H1 (cell line): ENCODE measurements at regions not wholly inside any gene's neighbourhood (a gene's known extent, or its start where the extent isn't known, plus 50 kb on each side); places are given as distances from the start of the nearest gene placed in this dataset.

Source experiments
- GTF2F1 ChIP-seq: IDR thresholded peaks from 2 replicates; pipeline ENCODE4 v1.6.1; 2012; ENCODE audit warnings: low read depth, low read length, improper control_type of control experiment, borderline replicate concordance
- JUND ChIP-seq: IDR thresholded peaks from 2 replicates; pipeline ENCODE4 v1.6.1; 2011; ENCODE audit warnings: mild to moderate bottlenecking, improper control_type of control experiment, low read length
- MAFK ChIP-seq: IDR thresholded peaks from 2 replicates; pipeline ENCODE4 v1.6.1; 2012; ENCODE audit warnings: low read depth, mild to moderate bottlenecking, improper control_type of control experiment, low read length
- NRF1 ChIP-seq: IDR thresholded peaks from 2 replicates; pipeline ENCODE4 v1.6.1; 2011; ENCODE audit warnings: mild to moderate bottlenecking, low read depth, low read length, improper control_type of control experiment
- RBBP5 ChIP-seq: IDR thresholded peaks from 2 replicates; pipeline ENCODE4 v1.7.1; 2012; ENCODE audit warnings: low read depth, mild to moderate bottlenecking, inconsistent platforms, low read length, moderate library complexity, borderline replicate concordance
- RXRA ChIP-seq: IDR thresholded peaks from 2 replicates; pipeline ENCODE4 v1.6.1; 2011; ENCODE audit warnings: low read depth, mild to moderate bottlenecking, low read length, moderate library complexity; ENCODE audit not compliant: insufficient read depth
- SAP30 ChIP-seq: fragments of 300-600 bp; sonication (generic); IDR thresholded peaks from 2 replicates; pipeline ENCODE4 v1.7.1; 2012; ENCODE audit warnings: low read length, moderate library complexity, mild to moderate bottlenecking, inconsistent platforms; ENCODE audit not compliant: insufficient read depth, insufficient replicate concordance
- SRF ChIP-seq: IDR thresholded peaks from 2 replicates; pipeline ENCODE4 v1.6.1; 2011; ENCODE audit warnings: mild to moderate bottlenecking, low read depth, low read length, moderate library complexity
- TCF12 ChIP-seq: IDR thresholded peaks from 2 replicates; pipeline ENCODE4 v1.6.1; 2011; ENCODE audit warnings: low read depth, mild to moderate bottlenecking, low read length
- ZNF274 ChIP-seq: IDR thresholded peaks from 2 replicates; pipeline ENCODE4 v1.7.0; 2012; ENCODE audit warnings: low read length, borderline replicate concordance; ENCODE audit errors: extremely low read depth
- TF ChIP-seq, protein P1 (sequence below): fragments of 300-600 bp; sonication (generic); IDR thresholded peaks from 2 replicates; pipeline ENCODE4 v1.7.1; 2012; ENCODE audit warnings: low read length, moderate library complexity, mild to moderate bottlenecking, inconsistent platforms; ENCODE audit not compliant: insufficient replicate concordance

DNA sequence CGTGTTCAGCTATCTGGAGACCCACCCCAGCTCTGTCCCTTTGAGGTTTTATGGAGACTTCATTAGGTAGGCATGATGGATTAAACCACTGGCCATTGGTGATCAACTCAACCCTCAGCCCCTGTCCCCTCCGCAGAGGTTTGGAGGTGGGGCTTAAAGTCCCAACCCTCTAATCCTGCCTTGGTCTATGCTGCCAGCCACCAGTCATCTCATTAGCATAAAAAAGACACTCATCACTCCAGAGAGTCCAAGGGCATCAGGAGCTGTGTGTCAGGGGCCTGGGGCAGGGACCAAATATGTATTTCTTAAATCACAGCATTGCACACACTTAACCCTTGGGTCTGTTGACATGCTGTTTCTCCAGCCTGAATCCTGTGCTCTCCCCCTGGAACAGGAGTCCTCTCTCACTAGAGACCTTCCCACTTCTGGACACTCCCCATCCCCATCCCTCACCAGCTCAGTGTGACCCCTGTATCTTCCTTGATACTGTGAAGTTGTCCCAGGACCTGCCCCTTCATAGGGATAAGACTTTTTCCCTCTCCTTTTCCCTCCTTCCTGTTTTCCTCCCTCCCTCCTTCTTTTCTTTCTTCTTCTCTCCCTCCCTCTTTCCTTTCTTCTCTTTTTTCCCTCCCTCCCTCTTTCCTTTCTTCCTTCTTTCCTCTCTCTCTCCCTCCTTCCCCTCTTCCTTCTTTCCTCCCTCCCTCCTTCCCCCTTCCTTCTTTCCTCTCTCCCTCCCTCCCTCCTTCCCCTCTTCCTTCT is 54.7 kb upstream of the CLMN start (continued):
- TF ChIP-seq, protein P1, sequence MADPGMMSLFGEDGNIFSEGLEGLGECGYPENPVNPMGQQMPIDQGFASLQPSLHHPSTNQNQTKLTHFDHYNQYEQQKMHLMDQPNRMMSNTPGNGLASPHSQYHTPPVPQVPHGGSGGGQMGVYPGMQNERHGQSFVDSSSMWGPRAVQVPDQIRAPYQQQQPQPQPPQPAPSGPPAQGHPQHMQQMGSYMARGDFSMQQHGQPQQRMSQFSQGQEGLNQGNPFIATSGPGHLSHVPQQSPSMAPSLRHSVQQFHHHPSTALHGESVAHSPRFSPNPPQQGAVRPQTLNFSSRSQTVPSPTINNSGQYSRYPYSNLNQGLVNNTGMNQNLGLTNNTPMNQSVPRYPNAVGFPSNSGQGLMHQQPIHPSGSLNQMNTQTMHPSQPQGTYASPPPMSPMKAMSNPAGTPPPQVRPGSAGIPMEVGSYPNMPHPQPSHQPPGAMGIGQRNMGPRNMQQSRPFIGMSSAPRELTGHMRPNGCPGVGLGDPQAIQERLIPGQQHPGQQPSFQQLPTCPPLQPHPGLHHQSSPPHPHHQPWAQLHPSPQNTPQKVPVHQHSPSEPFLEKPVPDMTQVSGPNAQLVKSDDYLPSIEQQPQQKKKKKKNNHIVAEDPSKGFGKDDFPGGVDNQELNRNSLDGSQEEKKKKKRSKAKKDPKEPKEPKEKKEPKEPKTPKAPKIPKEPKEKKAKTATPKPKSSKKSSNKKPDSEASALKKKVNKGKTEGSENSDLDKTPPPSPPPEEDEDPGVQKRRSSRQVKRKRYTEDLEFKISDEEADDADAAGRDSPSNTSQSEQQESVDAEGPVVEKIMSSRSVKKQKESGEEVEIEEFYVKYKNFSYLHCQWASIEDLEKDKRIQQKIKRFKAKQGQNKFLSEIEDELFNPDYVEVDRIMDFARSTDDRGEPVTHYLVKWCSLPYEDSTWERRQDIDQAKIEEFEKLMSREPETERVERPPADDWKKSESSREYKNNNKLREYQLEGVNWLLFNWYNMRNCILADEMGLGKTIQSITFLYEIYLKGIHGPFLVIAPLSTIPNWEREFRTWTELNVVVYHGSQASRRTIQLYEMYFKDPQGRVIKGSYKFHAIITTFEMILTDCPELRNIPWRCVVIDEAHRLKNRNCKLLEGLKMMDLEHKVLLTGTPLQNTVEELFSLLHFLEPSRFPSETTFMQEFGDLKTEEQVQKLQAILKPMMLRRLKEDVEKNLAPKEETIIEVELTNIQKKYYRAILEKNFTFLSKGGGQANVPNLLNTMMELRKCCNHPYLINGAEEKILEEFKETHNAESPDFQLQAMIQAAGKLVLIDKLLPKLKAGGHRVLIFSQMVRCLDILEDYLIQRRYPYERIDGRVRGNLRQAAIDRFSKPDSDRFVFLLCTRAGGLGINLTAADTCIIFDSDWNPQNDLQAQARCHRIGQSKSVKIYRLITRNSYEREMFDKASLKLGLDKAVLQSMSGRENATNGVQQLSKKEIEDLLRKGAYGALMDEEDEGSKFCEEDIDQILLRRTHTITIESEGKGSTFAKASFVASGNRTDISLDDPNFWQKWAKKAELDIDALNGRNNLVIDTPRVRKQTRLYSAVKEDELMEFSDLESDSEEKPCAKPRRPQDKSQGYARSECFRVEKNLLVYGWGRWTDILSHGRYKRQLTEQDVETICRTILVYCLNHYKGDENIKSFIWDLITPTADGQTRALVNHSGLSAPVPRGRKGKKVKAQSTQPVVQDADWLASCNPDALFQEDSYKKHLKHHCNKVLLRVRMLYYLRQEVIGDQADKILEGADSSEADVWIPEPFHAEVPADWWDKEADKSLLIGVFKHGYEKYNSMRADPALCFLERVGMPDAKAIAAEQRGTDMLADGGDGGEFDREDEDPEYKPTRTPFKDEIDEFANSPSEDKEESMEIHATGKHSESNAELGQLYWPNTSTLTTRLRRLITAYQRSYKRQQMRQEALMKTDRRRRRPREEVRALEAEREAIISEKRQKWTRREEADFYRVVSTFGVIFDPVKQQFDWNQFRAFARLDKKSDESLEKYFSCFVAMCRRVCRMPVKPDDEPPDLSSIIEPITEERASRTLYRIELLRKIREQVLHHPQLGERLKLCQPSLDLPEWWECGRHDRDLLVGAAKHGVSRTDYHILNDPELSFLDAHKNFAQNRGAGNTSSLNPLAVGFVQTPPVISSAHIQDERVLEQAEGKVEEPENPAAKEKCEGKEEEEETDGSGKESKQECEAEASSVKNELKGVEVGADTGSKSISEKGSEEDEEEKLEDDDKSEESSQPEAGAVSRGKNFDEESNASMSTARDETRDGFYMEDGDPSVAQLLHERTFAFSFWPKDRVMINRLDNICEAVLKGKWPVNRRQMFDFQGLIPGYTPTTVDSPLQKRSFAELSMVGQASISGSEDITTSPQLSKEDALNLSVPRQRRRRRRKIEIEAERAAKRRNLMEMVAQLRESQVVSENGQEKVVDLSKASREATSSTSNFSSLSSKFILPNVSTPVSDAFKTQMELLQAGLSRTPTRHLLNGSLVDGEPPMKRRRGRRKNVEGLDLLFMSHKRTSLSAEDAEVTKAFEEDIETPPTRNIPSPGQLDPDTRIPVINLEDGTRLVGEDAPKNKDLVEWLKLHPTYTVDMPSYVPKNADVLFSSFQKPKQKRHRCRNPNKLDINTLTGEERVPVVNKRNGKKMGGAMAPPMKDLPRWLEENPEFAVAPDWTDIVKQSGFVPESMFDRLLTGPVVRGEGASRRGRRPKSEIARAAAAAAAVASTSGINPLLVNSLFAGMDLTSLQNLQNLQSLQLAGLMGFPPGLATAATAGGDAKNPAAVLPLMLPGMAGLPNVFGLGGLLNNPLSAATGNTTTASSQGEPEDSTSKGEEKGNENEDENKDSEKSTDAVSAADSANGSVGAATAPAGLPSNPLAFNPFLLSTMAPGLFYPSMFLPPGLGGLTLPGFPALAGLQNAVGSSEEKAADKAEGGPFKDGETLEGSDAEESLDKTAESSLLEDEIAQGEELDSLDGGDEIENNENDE: no peak
- no peak for TF ChIP-seq RBBP5
- TF ChIP-seq SRF: no peak
- TF ChIP-seq NRF1: no peak
- no peak for TF ChIP-seq RXRA
- no peak for TF ChIP-seq ZNF274
- no peak for TF ChIP-seq MAFK
- no peak for TF ChIP-seq GTF2F1
- no peak for TF ChIP-seq SAP30
- no peak for TF ChIP-seq JUND
- no peak for TF ChIP-seq TCF12
